ENCODE measurements at regions not wholly inside any gene's neighbourhood (a gene's known extent, or its start where the extent isn't known, plus 50 kb on each side); places are given as distances from the start of the nearest gene placed in this dataset.

- H3K79me2 ChIP-seq (ENCODE audit: insufficient read depth, low read depth) = no peaks in the 10 kb centered on the region
Measured at GRCh38 chr4:104740161-104740560, 245.5 kb upstream of the CXXC4 start.

GRCh38 chr4:104743215-104743653 is 248.5 kb upstream of the CXXC4 start:
- Histone ChIP-seq H3K9ac (no peak overlapping the region), H3K27me3 (ENCODE audit: insufficient read depth, low read depth) (no peaks in the 10 kb centered on the region), H3K79me2 (ENCODE audit: insufficient read depth, low read depth) (no peaks in the 10 kb centered on the region), H3K4me1 (ENCODE audit: low read depth, poor library complexity, severe bottlenecking) (no peaks in the 10 kb centered on the region), H3K27ac (no peak overlapping the region), H3K36me3 (ENCODE audit: insufficient read depth) (no peaks in the 10 kb centered on the region), H3K4me2 (no peak overlapping the region), H3K4me3 (IDR thresholded peaks at IDR 0.05; ENCODE audit: insufficient read depth, low read depth, low read length) (no peak overlapping the region), H4K20me1 (ENCODE audit: insufficient read depth) (no peaks in the 10 kb centered on the region), H2AFZ (ENCODE audit: low read depth) (no peak overlapping the region)
- TF ChIP-seq CTCF (conservative IDR thresholded peaks at IDR 0.05; ENCODE audit: low read depth, low read length) = no peak

More at GRCh38 chr4:104740161-104740560, 245.5 kb upstream of the CXXC4 start:
- Histone ChIP-seq H3K4me2 (no peak overlapping the region), H4K20me1 (ENCODE audit: insufficient read depth) (no peaks in the 10 kb centered on the region), H3K4me1 (ENCODE audit: low read depth, poor library complexity, severe bottlenecking) (no peaks in the 10 kb centered on the region), H3K9ac (no peak overlapping the region), H3K27ac (no peak overlapping the region), H3K4me3 (IDR thresholded peaks at IDR 0.05; ENCODE audit: insufficient read depth, low read depth, low read length) (no peak overlapping the region), H3K36me3 (ENCODE audit: insufficient read depth) (no peaks in the 10 kb centered on the region), H2AFZ (ENCODE audit: low read depth) (no peak overlapping the region), H3K27me3 (ENCODE audit: insufficient read depth, low read depth) (no peaks in the 10 kb centered on the region)
- TF ChIP-seq CTCF (conservative IDR thresholded peaks at IDR 0.05; ENCODE audit: low read depth, low read length) = no peak

DNA sequence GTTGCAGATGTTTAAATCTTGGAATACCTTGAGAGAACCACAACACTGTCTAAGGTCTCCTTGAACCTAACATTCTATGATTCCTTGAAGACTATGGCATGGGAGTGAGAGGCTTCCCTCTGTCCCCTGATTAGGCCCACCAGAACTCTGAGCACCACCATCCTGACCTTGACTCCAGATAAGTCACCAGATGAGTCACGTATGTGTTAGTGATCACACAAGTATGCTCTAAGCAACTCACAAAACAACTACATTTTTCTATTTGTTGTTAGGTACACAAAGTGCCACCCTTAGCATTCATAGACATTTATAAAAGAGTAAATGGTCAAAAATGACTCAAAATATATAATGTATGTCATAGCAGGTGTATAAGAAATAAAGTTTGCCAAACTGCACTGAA is 252.9 kb upstream of the CXXC4 start:
- H3K4me3 ChIP-seq (IDR thresholded peaks at IDR 0.05; ENCODE audit: insufficient read depth, low read depth, low read length) = no peak overlapping the region
- H3K36me3 ChIP-seq (ENCODE audit: insufficient read depth) = no peaks in the 10 kb centered on the region
- no peaks in the 10 kb centered on the region for H3K4me1 ChIP-seq (ENCODE audit: low read depth, poor library complexity, severe bottlenecking)
- no peaks in the 10 kb centered on the region for H4K20me1 ChIP-seq (ENCODE audit: insufficient read depth)
- no peak overlapping the region for H3K4me2 ChIP-seq
- no peaks in the 10 kb centered on the region for H3K27me3 ChIP-seq (ENCODE audit: insufficient read depth, low read depth)
- H3K79me2 ChIP-seq (ENCODE audit: insufficient read depth, low read depth) = no peaks in the 10 kb centered on the region
- no peak overlapping the region for H2AFZ ChIP-seq (ENCODE audit: low read depth)
- H3K27ac ChIP-seq = no peak overlapping the region
- TF ChIP-seq CTCF (conservative IDR thresholded peaks at IDR 0.05; ENCODE audit: low read depth, low read length) = no peak
- H3K9ac ChIP-seq = no peak overlapping the region

- Histone ChIP-seq H3K4me1 (ENCODE audit: low read depth, poor library complexity, severe bottlenecking) (no peaks in the 10 kb centered on the region), H3K36me3 (ENCODE audit: insufficient read depth) (no peaks in the 10 kb centered on the region), H3K27ac (no peak overlapping the region), H3K9ac (no peak overlapping the region), H4K20me1 (ENCODE audit: insufficient read depth) (no peaks in the 10 kb centered on the region), H3K4me2 (no peak overlapping the region), H2AFZ (ENCODE audit: low read depth) (no peak overlapping the region), H3K4me3 (IDR thresholded peaks at IDR 0.05; ENCODE audit: insufficient read depth, low read depth, low read length) (no peak overlapping the region), H3K27me3 (ENCODE audit: insufficient read depth, low read depth) (no peaks in the 10 kb centered on the region), H3K79me2 (ENCODE audit: insufficient read depth, low read depth) (no peaks in the 10 kb centered on the region)
- no peak for TF ChIP-seq CTCF (conservative IDR thresholded peaks at IDR 0.05; ENCODE audit: low read depth, low read length)
Measured at GRCh38 chr4:104749062-104749461, 254.4 kb upstream of the CXXC4 start.

Data from KMS-11 (cell line).